B cell (primary cell): ENCODE measurements at regions not wholly inside any gene's neighbourhood (a gene's known extent, or its start where the extent isn't known, plus 50 kb on each side); places are given as distances from the start of the nearest gene placed in this dataset.

ENCODE experiments used
- ATAC-seq: fragments of 200-7000 bp; cut with Tn5 transposase; one replicate; pipeline ENCODE4 v1.10.0; 2021; ENCODE audit warnings: low read depth, mild to moderate bottlenecking, moderate number of reproducible peaks, moderate library complexity
- CTCF ChIA-PET: fragments of 350-600 bp; sonication (Branson Sonifier 250); formaldehyde crosslinking; loops from one replicate; lab custom pipeline; 2021; ENCODE audit warnings: antibody characterized with exemption, inconsistent platforms; lab: Charles Lee
- POLR2A ChIA-PET: fragments of 350-600 bp; sonication (Branson Sonifier 250); formaldehyde crosslinking; loops from one replicate; lab custom pipeline; 2021; ENCODE audit warnings: antibody characterized with exemption; lab: Charles Lee
- DNase-seq: peaks from one replicate; pipeline ENCODE4 v3.0.0; 2013
- H2AFZ ChIP-seq: 2 replicates; pipeline ENCODE4 v1.6.1; 2012; ENCODE audit warnings: mild to moderate bottlenecking, low read depth, low read length; ENCODE audit not compliant: insufficient read depth, poor library complexity, severe bottlenecking
- H3K27ac ChIP-seq, 2 donors: 1 replicate in 1 of 2; 2 replicates in 1 of 2; pipeline ENCODE4 v1.5.1; 2012 to 2013; ENCODE audit warnings: low read length in 2 of 2, mild to moderate bottlenecking in 2 of 2, moderate library complexity in 1 of 2
- H3K27me3 ChIP-seq, 4 experiments: fragments of 200-600 bp in 1 of 4; sonication (generic) in 1 of 4; replicated peaks in 1 of 4; 1 replicate in 2 of 4; 2 replicates in 2 of 4; pipeline versions ENCODE4 v1.6.1 to v1.7.0; 2013 to 2016; ENCODE audit warnings: low read length in 3 of 4, mild to moderate bottlenecking in 2 of 4, mixed read lengths in 1 of 4, moderate library complexity in 1 of 4; ENCODE audit not compliant: insufficient read depth in 4 of 4, control insufficient read depth in 3 of 4; ENCODE audit errors: control extremely low read depth in 1 of 4
- H3K36me3 ChIP-seq, 2 experiments: replicated peaks in 1 of 2; 1 replicate in 1 of 2; 2 replicates in 1 of 2; pipeline versions ENCODE4 v1.6.1 to v1.7.1; 2013; ENCODE audit warnings: low read length in 1 of 2; ENCODE audit not compliant: insufficient read depth in 2 of 2, control insufficient read depth in 1 of 2; ENCODE audit errors: control extremely low read depth in 1 of 2, extremely low read depth in 1 of 2
- H3K4me1 ChIP-seq, 2 donors: fragments of 200-600 bp in 1 of 2; sonication (generic) in 1 of 2; 1 replicate in 1 of 2; 2 replicates in 1 of 2; pipeline versions ENCODE4 v1.5.1 to v1.6.1; 2013 to 2017; ENCODE audit warnings: low read length in 2 of 2; ENCODE audit not compliant: control insufficient read depth in 2 of 2, insufficient read depth in 2 of 2
- H3K4me2 ChIP-seq: replicated peaks from 2 replicates; pipeline ENCODE3; 2012; ENCODE audit warnings: mild to moderate bottlenecking, low read depth, low read length; ENCODE audit not compliant: poor library complexity, severe bottlenecking
- H3K4me3 ChIP-seq, 5 experiments: fragments of 200-600 bp in 1 of 5; sonication (generic) in 1 of 5; 1 replicate in 3 of 5; 2 replicates in 2 of 5; pipeline versions ENCODE4 v1.5.1 to v1.7.0; 2011 to 2016; ENCODE audit warnings: low read length in 4 of 5, mild to moderate bottlenecking in 4 of 5, low read depth in 2 of 5, control low read depth in 1 of 5, moderate library complexity in 1 of 5; ENCODE audit not compliant: insufficient read depth in 1 of 5; ENCODE audit errors: control extremely low read depth in 1 of 5, extremely low read depth in 1 of 5
- H3K79me2 ChIP-seq: fragments of 200-600 bp; sonication (generic); one replicate; pipeline ENCODE4 v1.6.0; 2016; ENCODE audit warnings: low read length; ENCODE audit not compliant: control insufficient read depth, insufficient read depth
- H3K9ac ChIP-seq: fragments of 200-600 bp; sonication (generic); 2 replicates; pipeline ENCODE4 v1.6.1; 2017; ENCODE audit warnings: mild to moderate bottlenecking, low read length, moderate library complexity
- H3K9me3 ChIP-seq, 3 donors: one replicate each; pipeline versions ENCODE4 v1.6.1 to v1.7.1; 2013; ENCODE audit warnings: low read length in 2 of 3; ENCODE audit not compliant: control insufficient read depth in 2 of 3, insufficient read depth in 1 of 3; ENCODE audit errors: control extremely low read depth in 1 of 3
- H4K20me1 ChIP-seq: 2 replicates; pipeline ENCODE4 v1.6.0; 2012; ENCODE audit warnings: mild to moderate bottlenecking, low read length; ENCODE audit not compliant: insufficient read depth, control insufficient read depth, poor library complexity, severe bottlenecking
- H3K27ac Mint-ChIP-seq: one replicate; pipeline ENCODE4 v1.8.0; 2021; ENCODE audit warnings: mixed read lengths
- H3K27me3 Mint-ChIP-seq: one replicate; pipeline ENCODE4 v1.8.0; 2021; ENCODE audit warnings: mixed read lengths
- H3K4me1 Mint-ChIP-seq: one replicate; pipeline ENCODE4 v1.8.0; 2021; ENCODE audit warnings: mixed read lengths
- H3K4me3 Mint-ChIP-seq: one replicate; pipeline ENCODE4 v1.8.0; 2021; ENCODE audit warnings: mixed read lengths
- H3K9me3 Mint-ChIP-seq: one replicate; pipeline ENCODE4 v1.8.0; 2022; ENCODE audit warnings: mixed read lengths; ENCODE audit not compliant: insufficient read depth
- CTCF ChIP-seq: fragments of 200-600 bp; IDR thresholded peaks from one replicate; pipeline ENCODE4 v1.8.0; 2022; ENCODE audit warnings: antibody characterized with exemption, mild to moderate bottlenecking
- EZH2 ChIP-seq: IDR thresholded peaks from 2 replicates; pipeline ENCODE4 v1.6.1; 2012; ENCODE audit warnings: borderline replicate concordance, low read depth, mild to moderate bottlenecking, moderate library complexity, low read length; ENCODE audit not compliant: insufficient read depth, poor library complexity, severe bottlenecking
- WGBS: methylation state at CpG from one replicate; pipeline ENCODE4 v1.1.5; 2013; ENCODE audit warnings: missing lambda C conversion rate; ENCODE audit not compliant: insufficient coverage; 5-methylcytosine and 5-hydroxymethylcytosine counted together
- intact Hi-C: fragments of 100-400 bp; cut with micrococcal nuclease; formaldehyde crosslinking; loops from one replicate; pipeline ENCODE4 v1.10.0; 2022

GRCh38 chr3:137202941-137203340 lies 245.2 kb downstream of the IL20RB start:
- H3K36me3 ChIP-seq: no peaks in the 10 kb centered on the region
- no peaks in the 10 kb centered on the region for H4K20me1 ChIP-seq
- no peak overlapping the region for H3K4me3 ChIP-seq
- no peaks in the 10 kb centered on the region for H3K79me2 ChIP-seq
- DNase-seq: no peak
- TF ChIP-seq CTCF: no peak
- TF ChIP-seq EZH2: no peak
- no peak for ATAC-seq
- intact Hi-C loops: no loop called here
- Mint-ChIP-seq H3K27me3 (peaks cover 5% of the 10 kb centered on the region), H3K27ac (no peak overlapping the region), H3K4me3 (no peak overlapping the region), H3K4me1 (no peaks in the 10 kb centered on the region), H3K9me3 (no peaks in the 10 kb centered on the region)
- H3K4me1 ChIP-seq: no peaks in the 10 kb centered on the region
- H3K27me3 ChIP-seq: no peaks in the 10 kb centered on the region
- WGBS: 89% methylated on average over 4 of the region's 5 CpGs
- peaks cover 0 to 3% (median 0%) of the 10 kb centered on the region in 3 donors for H3K9me3 ChIP-seq
- H3K4me2 ChIP-seq: no peak overlapping the region
- H2AFZ ChIP-seq: no peak overlapping the region
- POLR2A ChIA-PET: no interaction called here
- H3K9ac ChIP-seq: no peak overlapping the region
- CTCF ChIA-PET: no interaction called here
- no peak overlapping the region for H3K27ac ChIP-seq

GRCh38 chr3:137204409-137204808 lies 246.6 kb downstream of the IL20RB start:
- CTCF ChIA-PET: no interaction called here
- Histone ChIP-seq H3K4me2 (no peak overlapping the region), H3K79me2 (no peaks in the 10 kb centered on the region), H3K36me3 (no peaks in the 10 kb centered on the region), H3K4me3 (no peak overlapping the region), H3K27ac (no peak overlapping the region), H2AFZ (no peak overlapping the region), H4K20me1 (no peaks in the 10 kb centered on the region), H3K4me1 (no peaks in the 10 kb centered on the region), H3K9ac (no peak overlapping the region), H3K27me3 (no peaks in the 10 kb centered on the region), H3K9me3 (no peaks in the 10 kb centered on the region)
- DNase-seq: no peak
- peaks cover 5% of the 10 kb centered on the region for H3K27me3 Mint-ChIP-seq
- no peaks in the 10 kb centered on the region for H3K9me3 Mint-ChIP-seq
- no peak overlapping the region for H3K27ac Mint-ChIP-seq
- ATAC-seq: no peak
- 73% methylated on average over 3 of the region's 3 CpGs for WGBS
- no peaks in the 10 kb centered on the region for H3K4me1 Mint-ChIP-seq
- H3K4me3 Mint-ChIP-seq: no peak overlapping the region
- POLR2A ChIA-PET: no interaction called here
- intact Hi-C loops: no loop called here
- TF ChIP-seq CTCF (no peak), EZH2 (no peak)
